NCI-H2227 (cell line): ENCODE measurements at regions not wholly inside any gene's neighbourhood (a gene's known extent, or its start where the extent isn't known, plus 50 kb on each side); places are given as distances from the start of the nearest gene placed in this dataset.

Source experiments
- DNase-seq: peaks from one replicate; lab custom pipeline; 2025; ENCODE audit not compliant: unreplicated experiment; lab: John Stamatoyannopoulos, UW

DNA sequence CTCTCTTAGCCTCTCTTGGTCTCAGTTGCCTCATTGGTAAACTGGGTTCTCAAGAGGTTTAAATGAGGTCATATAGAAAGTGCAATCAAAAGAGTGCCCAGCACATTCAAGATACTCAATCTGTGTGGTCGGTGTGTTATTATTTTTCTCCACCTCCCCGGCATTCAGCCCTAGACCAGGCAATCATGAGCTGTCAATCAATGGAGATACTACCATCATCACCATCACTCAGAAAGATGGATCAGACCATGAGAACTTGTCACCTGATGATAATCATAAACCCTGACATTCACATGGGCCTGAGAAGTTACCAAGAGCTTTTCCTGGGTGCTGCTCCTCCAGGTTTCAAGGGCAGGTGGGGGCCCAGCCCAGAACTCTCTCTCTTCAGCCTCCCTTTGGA lies 166.1 kb downstream of the MN1 start:
- DNase-seq: no peak

DNA sequence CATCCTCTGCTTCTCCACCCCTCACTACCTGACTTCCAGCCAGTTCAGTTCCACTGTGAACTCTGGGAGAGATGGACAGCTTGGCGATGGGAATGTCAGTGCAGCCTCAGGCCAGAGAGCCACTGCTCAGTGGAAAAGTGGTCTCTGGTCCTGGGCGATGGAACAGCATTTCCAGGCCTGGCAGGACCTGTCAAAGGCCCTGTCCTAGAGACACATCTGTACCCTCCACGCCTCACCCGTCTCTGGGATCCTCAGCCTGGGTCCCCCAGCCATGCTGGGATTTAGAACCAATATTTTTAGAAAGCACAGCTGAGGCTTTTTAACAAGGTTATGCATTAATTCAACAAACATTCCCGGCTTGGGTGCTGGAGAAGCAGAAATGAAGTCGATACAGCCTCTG lies 165.7 kb downstream of the MN1 start:
- DNase-seq: no peak

DNA sequence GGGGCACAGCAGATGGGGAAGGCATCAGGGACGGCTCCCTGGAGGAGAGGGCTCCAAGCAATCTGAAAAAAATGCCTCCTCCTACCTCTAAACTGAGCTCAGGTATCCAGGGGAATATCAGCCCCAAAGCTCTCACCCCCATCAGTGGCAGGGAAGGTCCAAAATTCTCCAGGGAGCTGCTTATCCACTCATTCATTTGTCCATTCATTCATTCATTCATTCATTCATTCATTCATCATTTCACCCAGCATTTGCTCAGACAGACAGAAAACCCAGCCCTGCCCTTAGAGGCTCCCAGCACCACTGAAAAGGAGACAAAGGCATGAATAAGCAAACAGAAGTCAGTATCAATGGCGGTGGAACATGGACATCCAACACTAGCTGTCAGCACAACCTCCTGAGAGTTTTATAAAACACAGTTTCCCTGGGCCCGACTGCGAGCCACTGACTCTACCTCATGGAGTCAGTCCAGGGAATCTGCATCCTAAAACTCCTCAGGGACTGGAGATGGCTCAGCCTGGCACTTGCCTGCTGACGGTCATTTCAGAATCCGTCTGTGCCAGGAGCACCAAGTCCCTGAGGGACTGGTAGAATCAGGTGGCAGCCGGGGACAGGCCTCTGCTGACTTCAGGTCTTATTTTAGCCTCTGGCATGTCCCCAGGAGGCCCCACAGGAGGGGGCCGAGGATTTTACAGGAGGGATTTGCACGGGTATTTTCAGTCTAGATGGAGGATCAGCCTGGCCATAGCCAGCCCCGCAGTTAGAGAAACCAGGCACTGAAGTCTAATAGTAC lies 164.6 kb downstream of the MN1 start:
- no peak for DNase-seq

DNA sequence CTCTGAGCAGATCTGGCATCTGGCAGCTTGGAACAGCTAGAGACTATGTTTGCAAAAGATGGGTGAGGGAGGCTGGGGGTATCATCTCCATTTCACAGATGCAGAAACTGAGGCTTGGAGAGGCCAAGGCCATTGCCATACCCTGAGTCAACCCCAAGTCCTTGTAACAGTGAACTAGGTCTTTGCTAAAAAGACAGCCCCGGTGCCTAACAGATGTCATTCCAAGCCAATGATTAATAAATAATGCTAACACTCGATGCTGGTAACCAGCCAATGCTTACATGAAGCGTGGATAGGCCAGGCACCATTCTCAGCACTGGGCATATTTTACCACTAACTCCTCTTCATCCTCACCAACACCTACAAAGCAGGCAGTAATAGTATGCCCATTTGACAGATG lies 164.0 kb downstream of the MN1 start:
- no peak for DNase-seq

DNA sequence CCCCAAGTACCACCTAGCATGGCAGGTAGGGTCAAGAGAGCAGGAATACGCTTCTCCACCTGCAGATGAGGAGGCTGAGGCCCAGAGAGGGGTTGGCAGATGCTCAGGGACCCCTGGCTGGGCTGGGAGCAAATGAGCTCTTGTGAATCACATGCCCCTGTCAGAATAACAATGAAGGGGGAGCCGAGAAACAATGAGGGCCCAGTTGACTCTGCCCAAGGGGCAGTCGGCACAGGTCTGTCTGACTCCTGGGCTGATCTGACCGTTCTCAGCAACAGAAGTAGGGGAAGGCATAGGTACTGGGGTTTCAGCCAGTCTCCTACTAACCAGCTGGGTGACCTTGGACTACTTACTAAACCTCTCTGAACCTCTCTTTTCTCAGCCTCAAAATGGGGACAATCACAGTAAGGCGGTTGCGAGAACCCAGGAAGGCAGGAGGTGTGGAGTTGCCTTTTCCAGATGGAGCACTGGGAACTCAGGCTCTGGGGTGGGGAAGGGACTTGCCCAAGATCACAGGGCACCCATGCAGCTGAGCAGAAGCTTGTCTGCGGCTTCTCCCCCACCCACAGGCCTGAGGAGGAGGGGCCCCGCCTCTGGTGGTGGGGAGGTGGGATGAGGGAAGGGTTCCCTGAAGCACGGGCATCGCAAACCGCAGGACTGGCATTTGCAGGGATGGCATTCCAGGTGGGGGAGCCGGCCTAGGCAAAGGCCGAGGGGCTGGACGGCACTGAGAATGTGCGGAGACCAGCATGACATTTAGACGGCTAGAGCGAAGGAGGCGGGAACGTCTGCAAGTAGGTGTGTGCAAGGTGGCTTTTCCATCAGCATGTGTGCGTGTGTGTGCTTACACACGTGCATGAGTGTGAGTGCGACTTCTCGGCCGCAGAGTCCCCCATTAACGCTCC lies 163.0 kb downstream of the MN1 start:
- DNase-seq: no peak

DNA sequence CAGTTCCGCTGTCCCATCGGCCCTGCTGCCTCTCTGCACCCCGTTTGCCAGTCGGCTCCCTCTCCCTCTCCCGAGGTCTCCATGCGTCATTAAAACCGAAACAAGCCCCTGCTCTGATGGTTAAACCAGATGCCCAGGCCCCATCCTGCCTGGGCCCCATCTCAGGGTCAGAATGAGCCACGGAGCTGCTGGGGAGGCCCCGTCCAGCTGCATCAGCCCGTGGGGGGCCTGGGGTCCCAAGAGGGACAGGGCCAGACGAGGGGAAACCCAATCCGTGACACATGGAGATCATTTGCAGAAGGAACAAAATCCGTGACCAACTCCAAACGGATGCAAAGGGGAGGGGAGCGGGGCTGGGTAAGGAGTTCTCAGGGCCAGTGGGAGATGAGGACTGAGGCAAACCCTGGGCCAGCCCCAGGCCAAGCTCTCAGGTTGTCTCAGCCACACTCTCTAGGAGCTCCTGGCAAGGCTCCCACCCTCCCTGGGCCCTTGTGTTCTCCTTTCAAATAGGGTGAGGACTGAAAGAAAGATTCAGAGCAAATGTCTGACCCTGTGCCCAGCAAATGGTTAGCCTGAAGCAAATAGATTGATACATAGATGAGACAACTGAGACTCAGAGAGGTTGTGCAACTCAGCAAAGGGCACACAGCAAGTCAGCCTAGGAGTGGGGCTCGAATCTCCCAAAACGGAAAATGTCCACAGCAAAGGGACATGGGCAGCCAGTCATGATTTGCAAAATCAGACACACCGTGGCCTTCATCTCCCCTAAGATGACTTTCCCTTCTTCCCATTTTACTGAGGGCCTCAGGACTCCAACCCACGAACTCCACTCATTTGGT lies 162.1 kb downstream of the MN1 start:
- no peak for DNase-seq

DNA sequence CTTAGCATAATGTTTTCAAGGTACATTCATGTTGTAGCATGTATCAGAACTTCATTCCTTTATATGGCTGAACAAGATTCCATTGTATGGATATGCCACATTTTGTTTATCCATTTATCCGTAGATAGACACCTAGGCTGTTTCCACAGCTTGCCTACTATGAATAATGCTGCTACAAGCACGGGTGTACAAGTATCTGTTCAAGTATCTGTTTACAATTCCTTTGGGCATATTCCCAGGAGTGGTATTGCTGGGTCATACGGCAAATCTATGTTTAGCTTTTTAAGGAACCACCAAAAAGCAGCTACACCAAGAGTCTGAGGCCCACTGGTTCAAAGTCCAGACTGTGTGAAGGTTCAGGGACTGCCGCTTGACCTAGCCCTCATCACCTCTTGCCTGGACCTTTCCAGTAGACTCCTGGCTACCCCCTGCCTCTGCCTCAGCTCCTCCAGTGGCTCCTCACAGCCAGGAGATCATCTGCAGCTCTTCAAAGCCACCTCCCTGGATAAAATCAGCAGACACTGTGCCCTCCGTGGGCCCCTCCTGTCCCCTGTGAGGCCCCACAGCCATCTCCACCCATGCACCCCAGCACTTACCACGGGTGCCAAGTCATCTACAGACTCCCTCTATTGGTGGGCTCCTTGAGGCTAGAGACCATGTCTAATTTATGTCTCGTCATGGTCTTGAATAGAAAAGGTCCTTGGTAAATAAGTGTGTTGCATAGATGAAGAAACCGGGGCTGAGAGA lies 160.3 kb downstream of the MN1 start:
- no peak for DNase-seq

DNA sequence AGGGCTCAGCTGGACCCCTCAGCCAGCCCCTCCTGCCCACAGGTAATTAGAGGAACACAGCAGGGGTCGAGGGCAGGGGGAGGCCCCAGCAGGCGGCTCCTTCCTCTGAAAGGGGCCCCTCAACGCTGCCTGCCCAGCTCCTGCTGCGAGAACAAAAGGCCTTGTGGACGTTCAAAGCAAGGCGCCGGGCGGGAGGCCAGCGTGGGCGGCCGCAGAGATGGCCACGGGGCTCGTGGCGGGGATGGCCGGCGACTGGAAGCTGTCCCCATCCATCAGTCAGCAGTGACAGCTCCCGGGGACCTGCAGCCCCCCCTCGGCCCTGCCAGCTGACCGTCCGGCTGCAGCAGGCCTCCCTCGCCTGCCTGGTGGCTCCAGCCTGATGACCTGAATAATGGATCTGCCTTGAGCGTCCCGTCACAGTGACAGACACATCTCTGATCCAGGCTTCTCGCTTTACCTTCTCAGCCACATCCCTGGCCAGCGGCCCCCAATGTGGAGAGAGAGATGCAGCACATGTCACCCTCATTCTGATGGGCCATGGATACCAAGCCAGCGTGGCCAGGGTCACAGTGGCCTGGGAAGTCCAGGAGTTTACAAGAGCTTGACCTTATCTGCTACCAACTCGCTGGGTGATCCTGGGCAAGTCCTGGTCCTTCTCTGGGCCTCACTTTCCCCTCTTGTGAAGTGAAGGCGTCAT lies 159.3 kb downstream of the MN1 start:
- no peak for DNase-seq

DNA sequence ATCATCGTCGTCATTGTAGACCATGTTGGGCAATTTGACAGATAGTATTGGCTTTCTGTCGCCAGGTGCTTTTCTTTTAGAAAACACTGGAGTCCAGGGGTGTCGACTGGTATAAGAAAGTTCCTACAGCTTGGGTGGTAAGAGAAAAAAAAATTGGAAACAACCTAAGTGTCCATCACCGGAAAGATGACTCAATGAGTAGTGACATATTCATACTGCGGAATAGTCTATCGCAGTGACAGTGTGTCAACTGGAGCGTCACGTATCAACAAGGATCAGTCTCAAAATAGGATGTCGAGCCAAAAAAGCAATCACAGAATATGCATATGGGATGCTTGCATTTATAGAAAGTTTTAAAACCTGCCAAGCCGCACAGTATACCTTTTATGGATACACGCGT lies 157.6 kb downstream of the MN1 start:
- DNase-seq: no peak

DNA sequence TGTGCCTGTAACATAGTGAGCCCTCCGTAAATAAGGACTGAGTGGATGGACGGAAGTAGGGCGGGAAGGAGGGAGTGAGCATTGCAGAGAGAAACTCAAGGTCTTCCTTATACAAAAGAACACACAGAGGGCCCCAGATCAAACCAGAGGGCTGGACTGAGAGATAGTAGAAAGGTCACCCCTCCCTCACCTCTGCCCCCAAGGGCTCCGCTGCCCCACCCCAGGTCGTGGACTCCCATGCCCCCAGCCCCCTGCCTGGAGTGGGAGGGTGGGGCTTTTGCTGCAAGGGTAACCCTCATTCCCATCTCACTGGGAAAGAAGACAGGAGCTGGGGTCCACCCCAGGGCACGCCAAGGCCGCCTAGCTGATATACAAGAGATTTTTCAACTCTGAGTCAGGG lies 157.0 kb downstream of the MN1 start:
- no peak for DNase-seq

DNA sequence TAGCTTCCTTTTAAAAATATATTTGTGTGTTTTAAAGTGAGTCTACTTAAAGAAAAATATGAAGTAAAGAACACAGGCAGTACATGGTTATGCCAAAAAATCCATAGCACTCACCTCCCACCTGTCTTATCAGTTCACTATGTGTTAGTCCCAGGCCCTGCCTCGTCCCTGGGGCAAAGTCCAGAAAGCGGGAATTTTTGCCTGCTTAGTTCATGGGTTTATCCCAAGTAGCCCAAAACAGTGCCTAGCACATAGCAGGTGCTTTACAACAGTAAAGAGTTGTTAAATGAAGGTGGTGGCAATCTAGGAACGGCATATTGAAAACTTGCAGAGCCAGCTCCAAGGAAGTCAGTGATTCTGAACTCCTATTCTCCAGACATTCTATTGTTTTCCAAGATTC lies 154.0 kb downstream of the MN1 start:
- no peak for DNase-seq

DNA sequence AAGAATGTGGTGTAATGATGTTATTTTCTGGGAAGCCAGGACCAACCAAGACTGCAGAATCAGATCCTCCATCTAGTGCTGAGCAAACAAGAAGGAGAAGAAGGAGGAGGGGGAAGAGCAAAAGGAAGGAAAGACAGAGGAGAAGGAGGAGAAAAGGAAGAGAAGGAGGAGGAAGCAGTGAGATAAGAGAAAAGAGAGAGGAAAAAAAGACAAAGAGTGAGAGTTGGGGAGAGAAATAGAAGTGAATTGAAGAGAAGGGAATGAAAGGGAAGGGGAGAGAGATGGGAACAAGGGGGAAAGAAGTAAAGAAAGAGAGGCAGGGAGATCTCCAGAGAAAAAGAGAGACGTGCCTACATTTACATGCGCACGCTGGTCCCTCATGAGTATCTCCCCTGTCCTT lies 153.5 kb downstream of the MN1 start:
- no peak for DNase-seq

DNA sequence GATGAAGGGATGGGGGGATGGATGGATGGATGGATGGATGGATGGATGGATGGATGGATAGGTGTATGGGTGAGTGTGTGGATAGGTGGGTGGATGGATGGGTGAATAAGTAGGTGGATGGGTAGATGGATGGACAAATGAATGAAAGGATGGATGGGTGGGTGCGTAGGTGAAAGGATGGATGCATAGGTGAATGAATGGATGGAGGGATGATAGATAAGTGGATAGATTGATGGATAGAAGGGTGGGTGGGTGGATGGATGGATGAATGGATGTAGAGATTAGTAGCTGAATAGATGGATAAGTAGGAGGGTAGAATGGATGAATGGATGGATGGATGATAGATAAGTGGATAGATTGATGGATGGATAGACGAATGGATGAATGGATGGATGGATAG lies 152.7 kb downstream of the MN1 start:
- no peak for DNase-seq

DNA sequence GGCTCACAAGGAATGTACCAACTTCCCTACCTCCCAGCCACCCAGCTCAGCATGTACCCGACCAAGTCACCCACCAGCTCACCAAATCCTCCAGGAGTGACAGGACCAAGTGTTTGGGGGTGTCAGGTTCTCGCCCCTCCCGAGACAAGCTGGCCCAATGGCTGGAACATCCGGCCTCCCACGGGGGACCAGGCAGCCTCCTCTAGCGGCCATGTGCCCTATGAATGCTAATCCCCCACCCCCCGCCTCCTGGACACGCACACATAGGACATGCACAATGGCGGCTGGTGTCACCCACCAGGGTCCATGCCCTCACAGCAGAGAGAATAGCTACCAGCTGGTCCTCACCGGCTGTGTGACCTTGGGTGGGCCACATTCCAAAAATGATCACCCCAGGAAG lies 151.0 kb downstream of the MN1 start:
- no peak for DNase-seq

DNA sequence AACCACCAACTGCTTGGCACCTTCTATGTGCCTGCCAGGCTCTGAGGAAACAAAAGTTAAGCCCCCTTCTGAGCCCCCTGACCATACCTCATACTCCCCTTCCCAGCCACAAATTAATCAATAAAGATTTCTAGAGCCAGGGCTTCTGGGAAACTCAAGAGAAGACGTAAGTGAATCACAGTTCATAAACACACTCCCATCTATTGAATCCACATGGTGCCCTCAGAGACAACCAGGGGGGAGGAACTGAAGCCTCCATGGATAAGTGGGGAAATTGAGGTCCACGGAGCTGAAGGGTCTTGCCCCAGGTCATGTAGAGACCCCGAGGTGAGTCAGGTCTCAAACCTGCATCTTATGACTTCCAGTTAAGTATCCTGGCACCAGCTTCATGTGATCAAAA lies 150.6 kb downstream of the MN1 start:
- DNase-seq: no peak

DNA sequence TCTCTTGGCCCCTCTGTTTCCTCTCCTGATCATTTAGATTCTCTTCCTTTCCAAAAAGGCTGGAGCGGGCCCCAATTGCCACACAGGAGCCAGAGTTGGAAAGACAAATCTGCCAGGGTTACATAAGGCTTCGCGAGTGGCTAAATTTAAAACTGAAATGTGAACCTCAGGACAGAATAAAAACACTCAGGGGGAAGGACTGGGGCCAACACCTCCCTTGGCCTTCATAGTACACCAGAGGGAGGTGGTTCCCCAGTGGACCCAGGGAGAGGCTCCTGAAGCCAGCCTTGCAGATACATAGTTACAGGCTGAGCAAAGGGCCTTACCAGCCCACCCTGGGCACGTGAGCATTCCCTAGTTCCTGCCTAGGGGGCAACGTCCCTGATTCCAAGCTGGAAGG lies 150.1 kb downstream of the MN1 start:
- no peak for DNase-seq

DNA sequence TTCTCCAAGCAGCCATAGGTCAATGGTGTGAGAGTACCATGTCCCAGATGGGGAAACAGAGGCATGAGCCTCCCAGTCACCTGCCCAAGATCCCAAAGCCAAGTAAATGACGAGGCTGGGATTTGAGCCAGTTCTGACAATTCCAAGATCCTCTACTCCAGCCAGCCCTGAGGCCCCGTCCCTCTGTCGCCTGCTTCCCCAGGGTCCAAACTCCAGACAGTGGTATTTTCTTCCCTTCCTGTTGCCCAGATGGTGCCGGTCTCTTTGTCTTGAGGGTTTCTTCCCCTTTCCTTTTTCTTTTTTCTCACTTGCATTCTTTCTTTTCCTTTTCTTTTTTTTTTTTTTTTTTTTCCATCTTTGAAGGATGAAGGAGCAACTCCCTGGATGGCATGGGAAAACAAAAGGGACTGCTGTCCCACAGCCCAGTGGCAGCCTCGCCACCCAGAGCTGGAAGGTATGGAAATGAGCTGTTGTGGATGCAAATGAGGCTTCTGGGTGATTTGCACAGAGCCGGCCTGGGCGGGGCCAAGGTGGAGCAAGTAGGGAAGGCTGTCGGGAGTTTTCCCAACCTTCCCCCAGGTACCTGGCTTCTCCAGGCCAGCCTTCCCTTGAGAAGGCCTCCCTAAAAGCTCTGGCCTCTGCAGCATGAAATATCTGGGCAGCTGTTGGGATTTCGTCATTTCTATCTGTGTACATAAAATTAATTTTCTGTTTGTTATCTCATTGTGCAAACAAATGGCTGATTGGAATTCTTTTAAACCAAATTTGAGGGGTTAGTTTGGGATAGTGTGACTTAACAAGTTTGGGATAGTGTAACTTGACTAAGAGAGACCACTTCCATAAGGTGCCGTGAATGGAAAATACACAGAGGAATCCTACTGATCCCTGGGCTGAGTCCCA lies 146.8 kb downstream of the MN1 start:
- DNase-seq: no peak

DNA sequence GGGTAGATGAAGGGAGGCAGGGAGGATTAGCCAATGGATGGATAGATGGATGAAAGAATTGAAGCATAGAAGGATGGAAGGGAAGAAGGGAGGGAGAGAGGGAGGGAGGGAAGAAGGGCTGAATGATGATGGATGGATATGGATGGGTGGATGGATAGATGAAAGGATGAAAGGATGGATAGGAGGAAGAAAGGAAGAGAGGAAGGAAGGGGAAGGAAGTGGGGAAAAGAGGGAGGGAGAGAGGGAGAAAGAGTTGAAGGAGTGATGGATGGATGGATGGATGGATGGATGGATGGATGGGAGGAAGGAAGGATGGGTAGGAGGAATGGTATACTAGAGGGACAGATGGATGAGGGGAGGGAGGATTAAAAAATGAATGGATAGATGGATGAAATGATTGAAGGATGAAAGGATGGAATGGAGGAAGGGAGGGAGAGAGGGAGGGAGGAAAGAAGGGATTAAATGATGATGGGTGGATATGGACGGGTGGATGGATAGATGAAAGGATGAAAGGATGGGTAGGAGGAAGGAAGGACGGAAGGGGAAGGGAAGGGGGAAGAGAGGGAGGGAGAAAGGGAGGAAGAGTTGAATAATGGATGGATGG lies 145.9 kb downstream of the MN1 start:
- no peak for DNase-seq

DNA sequence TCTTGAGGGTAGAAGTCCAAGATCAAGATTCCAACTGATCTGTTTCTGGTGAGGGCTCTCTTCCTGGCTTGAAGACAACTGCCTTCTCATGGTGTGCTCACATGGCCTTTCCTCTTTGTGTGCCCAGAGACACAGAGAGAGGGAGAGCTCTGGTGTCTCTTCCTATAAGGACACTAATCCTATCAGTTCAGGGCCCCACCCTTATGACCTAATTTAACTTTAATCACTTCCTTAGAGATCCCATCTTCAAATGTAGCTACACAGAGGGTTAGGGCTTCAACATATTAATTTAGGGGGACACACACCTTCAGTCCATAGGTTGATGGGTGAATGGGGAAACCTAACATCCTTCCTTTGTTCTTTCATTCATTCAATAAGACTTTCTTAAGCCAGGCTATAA lies 144.6 kb downstream of the MN1 start:
- no peak for DNase-seq
